Fibroblast of the aortic adventitia (primary cell): ENCODE measurements at regions not wholly inside any gene's neighbourhood (a gene's known extent, or its start where the extent isn't known, plus 50 kb on each side); places are given as distances from the start of the nearest gene placed in this dataset.

Experiments used
- DNase-seq: peaks from one replicate; pipeline ENCODE4 v3.0.0-alpha.2; 2010; ENCODE audit warnings: low read depth
- H3K4me3 ChIP-seq: 2 replicates; pipeline ENCODE4 v1.5.1; 2011; ENCODE audit warnings: low read depth, mild to moderate bottlenecking, control low read depth, low read length, moderate library complexity
- TF ChIP-seq, protein P1 (sequence below): IDR thresholded peaks from 2 replicates; pipeline ENCODE4 v1.5.1; 2011; ENCODE audit warnings: mild to moderate bottlenecking, low read length, control low read depth, inconsistent platforms; ENCODE audit not compliant: insufficient read depth

DNA sequence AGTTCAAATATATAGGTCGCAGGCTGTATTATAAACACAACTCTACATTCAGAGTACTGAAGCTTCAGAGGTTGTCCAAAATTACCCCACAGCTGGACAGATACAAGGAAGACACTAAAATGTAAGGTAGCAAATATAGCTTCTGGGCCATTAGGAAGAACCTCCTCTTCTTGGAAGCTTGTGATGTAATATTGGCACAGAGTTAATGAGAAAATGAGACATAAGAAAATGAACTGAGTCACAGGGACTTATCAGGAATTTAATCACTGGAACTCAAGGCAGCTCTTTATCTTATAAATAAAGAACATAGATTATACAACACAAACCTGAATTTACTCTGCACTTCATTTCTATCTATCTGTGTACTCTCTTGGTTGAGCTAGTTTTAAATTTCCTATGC, 344.7 kb downstream of the PCDH10 start:
- TF ChIP-seq, protein P1, sequence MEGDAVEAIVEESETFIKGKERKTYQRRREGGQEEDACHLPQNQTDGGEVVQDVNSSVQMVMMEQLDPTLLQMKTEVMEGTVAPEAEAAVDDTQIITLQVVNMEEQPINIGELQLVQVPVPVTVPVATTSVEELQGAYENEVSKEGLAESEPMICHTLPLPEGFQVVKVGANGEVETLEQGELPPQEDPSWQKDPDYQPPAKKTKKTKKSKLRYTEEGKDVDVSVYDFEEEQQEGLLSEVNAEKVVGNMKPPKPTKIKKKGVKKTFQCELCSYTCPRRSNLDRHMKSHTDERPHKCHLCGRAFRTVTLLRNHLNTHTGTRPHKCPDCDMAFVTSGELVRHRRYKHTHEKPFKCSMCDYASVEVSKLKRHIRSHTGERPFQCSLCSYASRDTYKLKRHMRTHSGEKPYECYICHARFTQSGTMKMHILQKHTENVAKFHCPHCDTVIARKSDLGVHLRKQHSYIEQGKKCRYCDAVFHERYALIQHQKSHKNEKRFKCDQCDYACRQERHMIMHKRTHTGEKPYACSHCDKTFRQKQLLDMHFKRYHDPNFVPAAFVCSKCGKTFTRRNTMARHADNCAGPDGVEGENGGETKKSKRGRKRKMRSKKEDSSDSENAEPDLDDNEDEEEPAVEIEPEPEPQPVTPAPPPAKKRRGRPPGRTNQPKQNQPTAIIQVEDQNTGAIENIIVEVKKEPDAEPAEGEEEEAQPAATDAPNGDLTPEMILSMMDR: no peak
- DNase-seq: no peak
- no peak overlapping the region for H3K4me3 ChIP-seq

DNA sequence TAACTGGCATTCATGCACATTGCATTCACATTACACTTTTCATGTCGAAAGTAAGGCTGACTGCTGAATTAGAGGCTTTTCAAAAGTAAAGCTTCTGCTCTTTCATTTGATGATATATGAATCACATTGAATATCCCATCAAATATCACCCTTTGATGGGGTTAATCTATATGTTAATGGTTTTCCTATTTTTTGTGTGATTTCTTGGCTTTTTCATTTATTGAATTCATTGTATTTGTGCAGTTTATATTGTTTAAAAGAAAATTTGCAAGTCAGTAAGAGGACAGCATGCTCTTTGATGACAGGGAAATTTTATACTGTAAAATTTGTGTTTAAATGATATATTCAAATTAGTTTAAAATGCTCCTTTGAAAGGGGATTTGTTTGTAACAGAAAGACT, 344.1 kb downstream of the PCDH10 start:
- TF ChIP-seq, protein P1: no peak
- no peak overlapping the region for H3K4me3 ChIP-seq
- no peak for DNase-seq

DNA sequence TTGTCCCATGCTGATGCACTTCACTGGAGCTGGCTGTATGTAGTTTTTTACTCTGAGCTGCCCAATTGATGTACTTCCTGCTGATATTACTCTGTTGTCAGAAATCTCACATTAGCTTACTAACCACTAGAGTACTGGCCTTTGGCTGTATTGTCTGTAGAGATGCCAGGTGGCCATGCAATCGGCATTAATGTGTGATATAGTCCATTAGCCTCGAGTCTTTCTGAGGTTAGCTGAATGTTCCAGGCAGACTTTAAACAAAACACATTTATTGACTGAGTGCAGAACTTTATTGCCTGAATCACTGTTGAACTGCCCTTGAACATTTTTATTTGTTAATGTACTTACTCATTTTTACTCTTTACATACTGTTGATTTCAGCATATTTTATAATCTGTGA, 335.2 kb downstream of the PCDH10 start:
- no peak for DNase-seq
- TF ChIP-seq, protein P1: no peak
- H3K4me3 ChIP-seq: no peak overlapping the region

DNA sequence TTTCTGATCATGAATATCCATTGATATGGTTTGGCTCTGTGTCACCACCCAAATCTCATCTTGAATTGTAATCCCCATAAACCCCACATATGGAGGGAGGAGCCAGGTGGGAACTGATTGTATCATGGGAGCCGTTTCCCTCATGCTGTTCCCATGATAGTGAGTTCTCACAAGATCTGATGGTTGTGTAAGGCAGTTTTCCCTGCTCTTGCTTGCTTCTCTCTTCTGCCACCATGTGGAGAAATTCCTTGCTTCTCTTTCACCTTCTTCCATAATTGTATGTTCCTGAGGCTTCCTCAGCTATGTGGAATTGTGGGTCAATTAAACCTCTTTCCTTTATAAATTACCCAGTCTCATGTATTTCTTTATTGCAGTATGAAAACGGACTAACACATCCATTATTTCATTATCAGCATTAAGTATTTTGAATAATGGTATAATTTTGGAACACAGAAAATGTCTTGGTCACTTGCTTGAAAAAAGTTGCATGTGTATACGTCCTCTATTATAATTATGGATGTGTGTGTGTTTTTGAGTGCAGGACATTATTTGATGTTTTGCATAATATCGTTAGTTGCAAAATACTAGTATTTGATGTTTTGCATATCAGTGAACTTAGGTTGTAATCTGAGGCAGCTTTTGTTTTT, 334.6 kb downstream of the PCDH10 start:
- peak; percentile 32 for DNase-seq
- TF ChIP-seq, protein P1: peak; percentile 39
- no peak overlapping the region for H3K4me3 ChIP-seq

DNA sequence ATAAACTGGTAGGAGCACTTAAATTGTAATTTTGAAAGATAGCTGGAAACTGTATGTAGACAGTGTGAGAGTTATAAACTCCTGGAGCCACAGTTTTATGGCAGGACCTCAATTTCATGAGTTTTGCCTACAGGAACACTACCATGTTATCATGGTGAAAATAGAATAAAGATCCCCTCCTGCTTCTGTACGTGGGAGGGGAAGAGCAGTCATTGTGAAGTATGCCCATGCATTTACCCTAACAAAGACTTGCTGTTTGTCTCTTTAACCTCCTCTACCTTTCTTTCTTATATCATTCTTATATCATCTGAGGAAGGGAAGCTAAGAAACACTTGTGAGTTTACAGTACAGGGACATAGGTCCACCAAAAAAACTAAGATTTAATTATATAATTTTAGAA, 327.0 kb downstream of the PCDH10 start:
- no peak for DNase-seq
- no peak overlapping the region for H3K4me3 ChIP-seq
- TF ChIP-seq, protein P1: no peak

DNA sequence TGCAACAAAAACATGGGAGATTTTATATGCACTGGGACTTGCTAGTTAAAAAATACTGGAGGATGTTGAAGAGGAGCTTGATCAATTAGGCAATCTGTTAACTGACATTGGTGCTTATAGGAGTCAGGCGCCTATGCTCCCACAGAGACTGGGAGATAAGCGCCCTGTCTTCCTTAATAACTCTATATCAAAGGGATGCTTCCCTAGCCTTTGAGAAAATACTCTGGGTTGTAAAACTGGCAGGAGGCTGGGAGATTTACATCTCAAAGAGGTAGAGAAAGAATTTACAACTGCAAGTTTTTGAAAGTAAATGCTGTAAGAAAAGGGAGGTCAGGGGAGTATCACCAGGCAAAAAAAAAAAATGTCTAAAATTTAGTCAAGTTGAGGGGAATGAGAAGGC, 325.4 kb downstream of the PCDH10 start:
- no peak for DNase-seq
- TF ChIP-seq, protein P1: no peak
- no peak overlapping the region for H3K4me3 ChIP-seq

DNA sequence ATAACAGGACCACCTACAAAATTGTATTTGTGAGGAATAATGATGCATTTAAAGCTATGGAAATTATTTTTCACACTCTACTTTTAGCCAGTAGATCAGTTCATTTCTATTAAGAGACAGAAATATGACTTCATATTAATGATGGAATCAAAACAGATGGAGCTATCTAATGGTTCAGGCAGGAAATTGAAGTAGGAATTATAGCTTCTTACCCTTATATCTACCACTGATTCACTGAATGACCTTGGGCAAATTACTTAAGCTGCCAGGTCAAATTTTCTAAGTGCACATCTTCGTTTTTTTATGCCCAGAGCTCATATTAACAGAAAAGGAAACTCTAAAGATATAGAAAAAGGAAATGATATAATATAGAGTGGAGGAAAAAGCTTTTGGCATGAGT, 323.1 kb downstream of the PCDH10 start:
- no peak overlapping the region for H3K4me3 ChIP-seq
- no peak for DNase-seq
- TF ChIP-seq, protein P1: no peak
